Right lobe of liver (tissue), 6 donors: ENCODE measurements at regions not wholly inside any gene's neighbourhood (a gene's known extent, or its start where the extent isn't known, plus 50 kb on each side); places are given as distances from the start of the nearest gene placed in this dataset.

Experiments used
- ATAC-seq, 4 donors: fragments of 200-7000 bp; cut with Tn5 transposase; one replicate each; pipeline ENCODE4 v1.9.1; 2020; ENCODE audit warnings: mild to moderate bottlenecking in 4 of 4, moderate library complexity in 4 of 4
- DNase-seq, 3 donors: peaks; one replicate each; pipeline ENCODE4 v3.0.0-alpha.2; 2020
- H3K27ac ChIP-seq, 3 donors: fragments of 200-600 bp; one replicate each; pipeline ENCODE4 v1.8.0; 2022
- H3K27me3 ChIP-seq, 2 donors: fragments of 200-600 bp; one replicate each; pipeline ENCODE4 v1.8.0; 2022
- H3K36me3 ChIP-seq, 4 donors: fragments of 200-600 bp; sonication (generic) in 1 of 4; one replicate each; pipeline versions ENCODE4 v1.5.1 to v1.8.0; 2017 to 2022; ENCODE audit warnings: control low read depth in 1 of 4
- H3K4me1 ChIP-seq, 4 donors: fragments of 200-600 bp; sonication (generic) in 1 of 4; one replicate each; pipeline versions ENCODE4 v1.5.1 to v1.8.0; 2017 to 2022; ENCODE audit warnings: control low read depth in 1 of 4
- H3K4me3 ChIP-seq, 3 donors: fragments of 200-600 bp; one replicate each; pipeline ENCODE4 v1.8.0; 2022
- H3K9me3 ChIP-seq, 4 donors: fragments of 200-600 bp; sonication (generic) in 1 of 4; one replicate each; pipeline versions ENCODE4 v1.5.1 to v1.8.0; 2017 to 2022; ENCODE audit warnings: control low read depth in 1 of 4
- POLR2A ChIP-seq: fragments of 450-650 bp; IDR thresholded peaks from one replicate; pipeline ENCODE4 v1.6.1; 2017; ENCODE audit warnings: antibody characterized with exemption, mild to moderate bottlenecking
- WGBS: methylation state at CpG from one replicate; pipeline ENCODE4 v1.1.6; 2018; ENCODE audit warnings: low coverage, low lambda C conversion rate; ENCODE audit not compliant: insufficient coverage; ENCODE audit errors: missing lambda C conversion rate; 5-methylcytosine and 5-hydroxymethylcytosine counted together
- intact Hi-C, 2 donors: fragments of 100-400 bp; cut with DNase I; formaldehyde crosslinking; loops; one replicate each; pipeline versions ENCODE4 v1.11.2 to v1.14.1; 2022
- microRNA counts: library from miRNA; unstranded; fragments of <30 nt; microRNA quantifications from one replicate; lab custom pipeline; 2016
- microRNA-seq, 2 donors: library from miRNA; unstranded; fragments of <30 nt; microRNA quantifications; one replicate each; pipeline ENCODE4, GENCODE V29; 2019 to 2020
- small RNA-seq, 2 experiments: library from RNA; depleted of rRNA; stranded (forward); fragments of <200 nt; gene quantifications; one replicate each; pipeline ENCODE3, GENCODE V24; 2016
- TF ChIP-seq, protein P1 (sequence below), 4 donors: fragments of 200-600 bp in 3 of 4; fragments of 450-650 bp in 1 of 4; IDR thresholded peaks; one replicate each; pipeline versions ENCODE4 v1.5.1 to v1.8.0; 2016 to 2022; ENCODE audit warnings: antibody characterized with exemption in 4 of 4, mild to moderate bottlenecking in 2 of 4
- donor health status: DM: no; HTN: yes; CAD: no.
- donor health status: DM: no; HTN: no; CAD: no.
- donor health status: DM: no; HTN: no; CAD: no.
- donor health status: DM: no; HTN: yes; CAD: no.
- donor health status: DM: no; HTN: yes; CAD: no.

DNA sequence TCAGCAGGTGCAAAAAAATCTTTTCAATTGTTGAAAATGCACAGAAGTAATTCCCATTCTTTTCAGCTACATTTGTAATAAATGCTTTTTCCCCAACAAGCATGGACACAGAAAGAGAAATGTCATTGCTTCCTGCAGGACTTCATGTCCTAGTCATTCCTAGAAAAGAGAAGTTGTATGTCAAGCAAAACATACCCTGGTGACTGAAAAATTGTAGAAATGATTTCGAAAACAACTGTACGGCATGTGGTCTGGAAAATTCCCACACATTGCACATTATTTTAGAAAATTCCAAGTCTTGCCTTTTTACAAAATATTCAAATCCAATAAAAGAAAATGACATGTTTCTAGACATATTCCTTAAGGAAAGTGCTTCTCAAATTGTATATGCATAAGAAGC, 50.4 kb upstream of the ALCAM start:
- Histone ChIP-seq H3K27me3 (no peaks in the 10 kb centered on the region), H3K36me3 (no peaks in the 10 kb centered on the region), H3K27ac (no peak overlapping the region), H3K4me1 (no peaks in the 10 kb centered on the region), H3K9me3 (no peaks in the 10 kb centered on the region), H3K4me3 (no peak overlapping the region)
- WGBS = 78% methylated on average over 2 of the region's 2 CpGs
- intact Hi-C loops = no loop called here
- ATAC-seq = no peak
- no peak for TF ChIP-seq POLR2A
- TF ChIP-seq, protein P1, sequence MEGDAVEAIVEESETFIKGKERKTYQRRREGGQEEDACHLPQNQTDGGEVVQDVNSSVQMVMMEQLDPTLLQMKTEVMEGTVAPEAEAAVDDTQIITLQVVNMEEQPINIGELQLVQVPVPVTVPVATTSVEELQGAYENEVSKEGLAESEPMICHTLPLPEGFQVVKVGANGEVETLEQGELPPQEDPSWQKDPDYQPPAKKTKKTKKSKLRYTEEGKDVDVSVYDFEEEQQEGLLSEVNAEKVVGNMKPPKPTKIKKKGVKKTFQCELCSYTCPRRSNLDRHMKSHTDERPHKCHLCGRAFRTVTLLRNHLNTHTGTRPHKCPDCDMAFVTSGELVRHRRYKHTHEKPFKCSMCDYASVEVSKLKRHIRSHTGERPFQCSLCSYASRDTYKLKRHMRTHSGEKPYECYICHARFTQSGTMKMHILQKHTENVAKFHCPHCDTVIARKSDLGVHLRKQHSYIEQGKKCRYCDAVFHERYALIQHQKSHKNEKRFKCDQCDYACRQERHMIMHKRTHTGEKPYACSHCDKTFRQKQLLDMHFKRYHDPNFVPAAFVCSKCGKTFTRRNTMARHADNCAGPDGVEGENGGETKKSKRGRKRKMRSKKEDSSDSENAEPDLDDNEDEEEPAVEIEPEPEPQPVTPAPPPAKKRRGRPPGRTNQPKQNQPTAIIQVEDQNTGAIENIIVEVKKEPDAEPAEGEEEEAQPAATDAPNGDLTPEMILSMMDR (IDR thresholded peaks at IDR 0.05) = no peak
- no peak for DNase-seq

MicroRNAs encoded in the stretch of these regions (microRNA counts, 767-probe panel; counts per million panel counts)
- 237 counts per million for microRNA hsa-miR-548ab (lab: Ali Mortazavi, UCI)

Small RNA genes lying in the stretch of these regions (microRNA-seq; reads per million reads assigned to microRNA genes)
- gene MIR548AB = 0 to 0.64 reads per million in 2 donors

Small RNA genes lying in the stretch of these regions (small RNA-seq; reads per million reads assigned to genes)
- 0 reads per million in 2 experiments for gene MIR548AB
- gene NDUFA4P2 = 0 reads per million in 2 experiments
- gene RNU1-43P = 0 to 0.13 reads per million in 2 experiments
- 0 reads per million in 2 experiments for gene RNU6-461P
- gene TUBBP11 = 0 reads per million in 2 experiments
